IPS DF 19.7 (cell line): ENCODE measurements at regions not wholly inside any gene's neighbourhood (a gene's known extent, or its start where the extent isn't known, plus 50 kb on each side); places are given as distances from the start of the nearest gene placed in this dataset.
"Not testable (repeated sequence)": the region's sequence is repeated elsewhere in the genome, so short reads cannot be mapped to it uniquely, and the experiment has no call there.

Experiments used
- DNase-seq: peaks from one replicate; pipeline ENCODE4 v3.0.0-alpha.2; 2013; ENCODE audit warnings: low read depth, low spot score

DNA sequence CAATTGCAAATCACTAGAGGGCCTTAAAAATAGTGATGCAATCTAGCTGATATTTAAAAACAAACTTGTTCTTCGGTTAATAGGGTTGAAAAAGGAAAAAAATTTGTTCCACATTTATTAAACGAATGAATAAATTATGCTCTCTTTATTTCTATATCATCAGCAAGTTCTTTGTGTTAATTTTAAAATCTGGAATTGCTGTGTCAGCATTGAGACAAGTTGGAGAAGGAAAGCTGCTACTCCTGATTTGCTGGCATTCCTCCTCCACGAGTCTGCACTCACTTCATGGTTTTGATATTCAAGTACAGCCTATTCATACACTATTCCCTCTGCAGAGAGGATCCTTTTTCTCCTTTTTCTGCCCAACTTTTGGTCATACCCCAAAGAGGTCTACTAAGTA, 117.6 kb downstream of the MRPL39 start:
- no peak for DNase-seq

DNA sequence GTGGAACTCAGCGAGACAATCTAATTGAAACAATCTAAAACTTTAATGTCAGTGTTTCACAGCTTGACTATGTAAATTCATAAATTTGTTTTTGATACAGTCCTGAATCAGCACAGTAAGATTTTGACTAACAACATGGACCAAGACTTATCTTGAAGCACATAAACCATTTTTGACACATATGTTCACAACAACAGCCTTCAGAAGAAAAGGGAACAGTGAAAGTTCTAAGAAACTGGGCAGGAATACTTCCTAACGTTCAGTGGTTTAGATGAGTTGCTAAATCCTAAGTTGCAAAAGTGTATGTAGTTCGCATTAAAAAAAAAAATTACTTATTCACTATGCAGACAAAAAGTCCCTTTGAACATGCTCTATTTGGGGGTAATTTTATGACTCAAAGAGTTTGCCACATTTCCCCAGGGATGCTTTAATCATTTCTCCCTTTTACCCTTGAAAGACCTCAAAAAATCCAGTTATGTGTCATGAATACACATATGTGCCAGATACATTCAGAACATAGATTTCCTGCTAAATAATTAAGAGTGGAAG, 120.2 kb downstream of the MRPL39 start:
- DNase-seq = no peak

DNA sequence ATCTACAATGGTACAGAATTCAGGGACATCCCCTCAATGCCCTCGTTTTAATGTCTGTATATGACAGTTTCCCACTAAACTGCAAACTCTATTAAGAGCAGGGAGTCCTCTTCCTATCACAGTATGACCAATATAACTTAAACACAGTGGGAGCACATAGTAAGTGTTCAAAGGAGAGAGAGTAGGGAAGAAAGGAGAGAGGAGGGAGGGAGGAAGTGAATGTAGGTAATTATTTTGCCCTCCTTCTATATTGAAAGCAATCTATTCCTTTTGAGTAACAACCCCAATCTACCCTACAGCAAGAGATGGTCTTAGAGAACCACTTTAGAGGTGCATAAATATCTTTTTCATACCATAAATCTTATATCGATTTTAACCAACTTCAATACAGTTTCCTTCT, 121.4 kb downstream of the MRPL39 start:
- no peak for DNase-seq

DNA sequence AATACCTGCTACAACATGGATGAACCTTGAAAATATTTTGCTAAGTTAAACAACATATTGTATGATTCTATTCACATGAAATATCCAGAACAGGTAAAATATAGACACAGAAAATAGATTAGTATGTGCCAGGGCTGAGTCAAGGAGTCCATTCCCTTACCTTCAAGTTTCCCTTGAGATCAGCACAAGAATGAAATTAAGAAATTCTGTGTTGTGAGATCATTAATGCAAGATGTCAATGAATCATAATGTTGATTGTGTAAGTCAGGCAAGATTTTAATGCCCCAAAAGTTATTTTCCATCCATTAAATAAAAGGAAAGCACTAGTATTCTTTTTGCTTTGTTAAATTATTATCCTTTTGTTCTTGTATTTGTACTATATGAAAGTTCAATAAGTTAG, 139.4 kb downstream of the MRPL39 start:
- no peak for DNase-seq

DNA sequence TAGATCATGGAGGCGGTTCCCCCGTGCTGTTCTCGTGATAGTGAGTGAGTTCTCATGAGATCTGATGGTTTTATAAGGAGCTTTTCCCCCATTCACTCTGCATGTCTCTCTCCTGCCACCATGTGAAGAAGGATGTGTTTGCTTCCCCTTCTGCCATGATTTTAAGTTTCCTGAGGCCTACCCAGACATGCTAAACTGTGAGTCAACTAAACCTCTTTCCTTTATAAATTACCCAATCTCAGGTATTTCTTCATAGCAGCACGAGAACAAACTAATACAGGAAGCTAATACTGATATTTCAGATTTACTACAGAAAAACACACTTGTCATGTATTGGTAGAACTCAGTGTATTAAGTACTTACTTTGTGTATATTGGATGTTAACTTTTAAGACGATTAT, 140.2 kb downstream of the MRPL39 start:
- DNase-seq = not testable (repeated sequence)

DNA sequence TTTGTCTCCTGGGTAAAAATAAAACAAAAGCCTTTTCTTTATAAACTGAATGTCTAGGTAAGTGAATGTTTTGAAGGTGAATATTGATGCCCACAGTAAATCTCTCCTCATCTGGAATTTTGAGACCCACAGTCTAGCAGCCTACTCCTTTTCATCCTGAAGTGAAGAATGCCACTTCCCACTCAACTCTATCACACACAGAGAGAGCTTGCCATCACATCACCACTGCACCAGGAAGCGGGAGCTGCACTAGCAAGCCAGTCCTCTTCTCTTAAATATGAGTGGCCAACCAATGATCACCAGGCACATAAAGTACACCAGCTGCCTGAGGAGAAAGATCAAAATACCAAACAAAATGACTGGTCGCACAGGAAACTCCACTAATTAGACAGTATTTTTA, 140.8 kb downstream of the MRPL39 start:
- no peak for DNase-seq

DNA sequence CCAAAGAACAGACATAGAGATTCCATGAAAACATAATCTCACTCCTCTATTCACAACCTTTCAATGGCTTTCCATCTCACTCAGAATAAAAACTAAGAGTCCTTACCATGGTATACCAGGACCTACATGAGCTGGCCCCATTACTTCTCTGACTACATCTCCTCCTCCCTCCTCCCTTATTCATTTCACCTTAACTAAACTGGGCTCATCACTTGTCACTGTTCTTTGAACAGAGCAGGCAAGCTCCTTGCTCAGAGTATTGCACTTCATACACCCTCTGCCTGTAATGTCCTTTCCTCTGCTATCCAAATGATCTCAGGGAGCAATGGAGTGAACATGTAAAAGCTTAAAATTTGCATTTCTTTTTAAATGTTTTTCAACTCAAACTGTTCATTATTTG, 142.0 kb downstream of the MRPL39 start:
- no peak for DNase-seq

DNA sequence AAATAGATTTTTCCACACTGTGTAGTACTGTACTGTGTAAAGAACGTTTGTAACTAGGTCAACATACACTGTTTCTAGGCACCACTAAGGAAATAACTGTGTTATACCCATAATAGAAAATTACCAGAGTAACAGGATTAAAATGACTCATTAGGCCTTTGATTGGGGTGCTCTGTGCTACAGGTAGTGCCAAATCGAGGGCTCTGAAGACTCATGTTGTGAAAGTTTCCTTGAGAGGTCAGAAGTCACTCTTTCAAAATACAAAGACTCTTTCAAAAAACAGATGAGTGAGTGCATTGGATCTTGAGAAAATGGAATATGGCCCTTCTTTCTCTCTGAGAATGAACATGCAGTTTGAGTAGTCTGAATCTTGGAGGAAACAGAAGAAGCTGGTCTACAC, 143.0 kb downstream of the MRPL39 start:
- DNase-seq = no peak

DNA sequence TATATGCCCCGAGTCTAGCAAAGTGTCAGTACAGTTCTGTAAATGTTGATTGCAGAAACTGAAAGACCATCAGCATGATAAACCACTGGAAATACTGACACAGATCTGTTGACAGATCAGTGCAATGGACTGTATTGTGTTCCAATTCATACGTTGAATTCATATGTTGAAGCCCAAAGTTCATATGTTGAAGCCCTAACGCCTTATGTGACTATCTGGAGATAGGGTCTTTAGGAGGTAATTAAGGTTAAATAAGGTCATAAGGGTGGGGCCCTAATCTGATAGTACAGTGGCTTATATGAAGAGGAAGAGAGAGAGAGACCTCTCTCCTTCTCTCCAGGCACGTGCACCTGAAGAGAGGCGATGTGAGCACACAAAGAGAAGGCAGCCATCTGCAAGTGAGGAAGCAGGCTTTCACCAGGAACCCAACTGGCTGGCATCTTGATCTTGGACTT, 144.7 kb downstream of the MRPL39 start:
- no peak for DNase-seq

DNA sequence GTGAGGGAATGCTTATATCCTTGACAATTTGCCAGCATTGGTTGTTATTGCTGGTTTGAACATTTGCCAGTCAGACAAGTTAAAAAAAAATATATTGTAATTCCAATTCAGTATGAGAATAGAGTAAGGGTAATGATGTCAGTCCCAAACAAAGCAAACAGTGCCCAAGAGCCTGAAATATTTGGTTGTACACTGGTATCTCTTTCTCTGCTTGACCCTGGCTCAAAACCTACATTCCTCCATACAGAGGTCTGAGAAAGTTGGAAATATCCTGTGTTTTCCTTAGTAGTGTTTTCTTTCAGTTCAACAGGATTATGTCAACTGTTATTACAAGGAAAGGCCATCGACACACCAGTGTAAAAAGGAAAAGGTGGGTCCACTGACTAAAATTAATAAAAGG, 145.6 kb downstream of the MRPL39 start:
- DNase-seq = no peak

DNA sequence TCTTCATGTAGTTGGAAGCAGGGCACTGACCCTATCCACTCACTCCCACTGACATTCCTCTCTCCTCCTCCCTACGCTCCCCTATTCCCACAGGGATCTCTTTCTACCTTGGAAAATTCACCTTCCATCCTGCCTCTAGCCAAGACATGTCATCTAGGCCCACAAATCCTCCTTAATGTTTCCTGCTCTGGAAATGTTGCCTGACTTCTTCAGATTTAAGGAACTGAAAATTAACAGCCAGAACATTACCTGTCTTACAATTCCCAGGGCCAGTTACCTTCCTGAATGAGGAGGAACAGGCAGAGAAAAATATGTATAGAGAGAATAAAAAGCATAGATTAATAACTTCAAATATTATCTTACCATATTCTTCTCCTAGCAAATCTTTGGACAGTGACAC, 147.3 kb downstream of the MRPL39 start:
- no peak for DNase-seq

DNA sequence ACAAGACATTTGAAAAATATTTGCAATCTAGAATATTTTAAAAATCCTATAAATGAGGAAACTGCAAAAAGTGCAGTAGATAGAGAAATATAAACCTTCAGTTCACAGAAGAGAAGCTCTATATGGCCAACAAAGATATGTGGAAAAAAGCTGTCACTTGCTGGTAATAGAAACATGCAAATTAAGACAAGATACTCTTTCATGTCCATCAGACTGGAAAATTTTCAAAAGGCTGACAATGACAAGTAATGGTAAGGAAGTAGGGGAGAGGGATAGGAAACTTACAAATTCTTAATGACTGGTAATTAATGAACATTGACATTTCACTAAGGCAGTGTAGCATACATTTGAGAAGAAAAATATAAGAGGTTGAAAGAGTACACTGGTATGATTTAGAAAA, 147.9 kb downstream of the MRPL39 start:
- DNase-seq = no peak

DNA sequence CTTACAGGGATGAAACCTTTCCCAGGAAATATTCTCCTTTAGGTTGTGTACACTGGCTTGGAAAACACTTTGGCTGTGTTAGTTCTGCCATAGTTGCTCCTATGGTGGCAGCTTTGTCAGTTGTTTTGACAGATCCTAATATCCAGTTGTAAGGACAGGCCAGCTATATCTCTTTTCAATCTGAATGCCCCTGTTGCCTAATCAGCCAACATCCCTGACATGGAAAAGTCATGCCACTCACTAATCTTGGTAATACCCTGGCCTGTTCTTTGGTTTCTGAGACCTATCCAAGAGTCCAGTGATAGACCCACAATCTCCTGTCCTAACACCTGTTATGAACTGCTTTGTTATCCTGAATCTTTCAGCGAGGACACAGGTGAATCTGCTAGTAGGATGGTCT, 148.8 kb downstream of the MRPL39 start:
- no peak for DNase-seq

DNA sequence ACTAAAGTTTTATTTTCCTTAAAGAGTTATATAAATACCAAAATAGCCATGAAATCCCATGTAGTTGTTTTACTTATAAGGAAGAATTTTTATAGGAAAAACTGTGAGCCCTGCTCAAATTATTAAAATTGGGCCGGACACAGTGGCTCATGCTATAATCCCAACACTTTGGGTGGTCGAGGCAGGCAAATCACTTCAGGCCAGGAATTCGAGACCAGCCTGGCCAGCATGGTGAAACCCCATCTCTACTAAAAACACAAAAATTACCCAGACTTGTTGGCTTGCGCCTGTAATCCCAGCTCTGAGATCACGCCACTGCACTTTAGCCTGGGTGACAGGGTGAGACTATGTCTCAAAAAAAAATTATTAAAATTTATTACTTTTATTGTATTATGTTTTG, 149.3 kb downstream of the MRPL39 start:
- no peak for DNase-seq

DNA sequence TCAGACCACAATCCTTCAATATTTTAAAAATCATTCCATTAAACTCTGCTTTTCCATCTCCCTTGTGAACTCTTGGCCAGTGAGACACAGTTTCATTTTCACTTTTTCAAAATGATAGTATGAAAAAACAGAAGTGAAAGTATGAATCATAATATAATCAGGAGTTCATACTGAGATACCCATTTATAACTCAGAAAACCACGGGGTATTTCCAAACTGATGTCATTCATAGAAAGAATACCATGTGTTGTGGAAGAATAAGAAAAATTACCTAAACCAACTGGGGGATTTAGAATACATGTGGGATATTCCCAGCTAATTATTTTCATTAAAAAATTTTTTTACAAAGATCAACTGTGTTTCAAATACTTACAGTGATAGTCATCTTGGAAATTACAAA, 149.9 kb downstream of the MRPL39 start:
- DNase-seq = no peak

DNA sequence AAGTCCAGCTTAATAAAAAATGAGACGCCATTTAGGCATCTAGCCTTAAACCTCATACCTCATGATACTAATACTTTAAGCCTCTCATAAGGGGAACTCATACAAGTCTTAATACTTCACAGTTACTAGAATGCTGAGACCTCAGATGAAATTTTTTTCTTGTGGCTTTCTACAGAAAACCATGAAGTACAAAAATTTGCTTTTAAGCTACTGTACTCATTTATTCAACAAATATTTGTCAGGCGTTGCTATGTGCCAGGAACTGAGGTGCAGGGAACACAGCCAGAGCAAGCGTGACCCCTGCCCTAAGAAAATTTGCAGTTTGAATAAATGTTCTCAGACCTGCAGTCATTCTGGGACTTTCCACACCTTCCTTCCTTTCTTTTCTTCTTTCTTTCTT, 150.6 kb downstream of the MRPL39 start:
- DNase-seq = no peak

DNA sequence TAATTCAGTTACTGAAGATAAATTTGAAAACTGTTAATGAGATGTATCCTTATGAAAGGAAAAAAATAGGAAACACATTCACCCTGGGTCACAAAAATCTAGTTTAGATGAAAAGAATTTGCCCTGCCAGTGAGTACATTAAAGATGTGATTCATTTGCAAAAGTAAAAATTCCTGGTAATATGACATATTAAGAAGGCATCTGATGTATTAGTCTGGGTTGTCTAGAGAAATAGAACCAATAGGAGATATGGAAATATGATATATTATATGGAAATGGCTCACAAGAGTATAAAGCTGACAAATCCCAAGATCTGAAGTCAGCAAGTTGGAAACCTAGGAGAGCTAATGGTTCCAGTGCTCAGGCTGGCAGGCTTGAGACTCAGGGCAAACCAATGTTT, 153.8 kb downstream of the MRPL39 start:
- no peak for DNase-seq

DNA sequence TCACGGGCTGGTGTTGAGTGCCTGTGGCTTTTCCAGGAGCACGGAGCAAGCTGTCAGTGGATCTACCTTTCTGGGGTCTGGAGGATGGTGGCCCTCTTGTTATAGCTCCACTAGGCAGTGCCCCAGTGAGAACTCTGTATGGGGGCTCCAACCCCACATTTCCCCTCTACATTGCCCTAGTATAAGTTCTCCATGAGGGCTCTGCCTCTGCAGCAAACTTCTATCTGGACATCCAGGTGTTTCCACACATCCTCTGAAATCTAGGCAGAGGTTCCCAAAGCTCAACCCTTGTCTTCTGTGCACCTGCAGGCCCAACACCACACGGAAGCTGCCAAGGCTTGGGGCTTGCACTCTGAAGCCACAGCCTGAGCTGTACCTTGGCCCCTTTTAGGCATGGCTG, 157.3 kb downstream of the MRPL39 start:
- no peak for DNase-seq

DNA sequence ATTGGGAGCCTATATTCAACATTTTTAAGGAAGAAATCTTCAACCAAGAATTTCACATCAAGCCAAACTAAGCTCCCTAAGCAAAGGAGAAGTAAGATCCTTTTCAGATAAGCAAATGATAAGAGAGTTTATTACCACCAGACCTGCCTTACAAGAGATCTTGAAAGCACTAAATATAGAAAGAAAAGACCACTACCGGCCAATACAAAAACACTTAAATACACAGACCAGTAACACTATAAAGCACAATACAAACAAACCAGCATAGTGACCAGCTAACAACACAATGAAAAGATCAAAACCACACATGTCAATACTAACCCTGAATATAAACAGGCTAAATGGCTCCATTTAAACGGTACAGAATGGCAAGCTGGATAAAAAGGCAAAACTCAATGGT, 165.4 kb downstream of the MRPL39 start:
- no peak for DNase-seq

DNA sequence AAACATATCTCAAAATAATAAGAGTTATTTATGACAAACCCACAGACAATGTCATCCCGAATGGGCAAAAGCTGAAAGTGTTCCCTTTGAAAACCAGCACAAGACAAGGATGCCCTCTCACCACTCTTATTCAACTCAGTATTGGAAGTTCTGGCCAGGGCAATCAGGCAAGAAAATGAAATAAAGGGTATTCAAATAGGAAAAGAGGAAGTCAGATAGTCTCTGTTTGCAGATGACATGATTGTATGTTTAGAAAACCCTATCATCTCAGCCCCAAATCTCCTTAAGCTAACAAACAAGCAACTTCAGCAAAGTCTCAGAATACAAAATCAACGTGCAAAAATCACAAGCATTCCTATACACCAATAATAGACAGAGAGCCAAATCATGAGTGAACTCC, 169.8 kb downstream of the MRPL39 start:
- not testable (repeated sequence) for DNase-seq

DNA sequence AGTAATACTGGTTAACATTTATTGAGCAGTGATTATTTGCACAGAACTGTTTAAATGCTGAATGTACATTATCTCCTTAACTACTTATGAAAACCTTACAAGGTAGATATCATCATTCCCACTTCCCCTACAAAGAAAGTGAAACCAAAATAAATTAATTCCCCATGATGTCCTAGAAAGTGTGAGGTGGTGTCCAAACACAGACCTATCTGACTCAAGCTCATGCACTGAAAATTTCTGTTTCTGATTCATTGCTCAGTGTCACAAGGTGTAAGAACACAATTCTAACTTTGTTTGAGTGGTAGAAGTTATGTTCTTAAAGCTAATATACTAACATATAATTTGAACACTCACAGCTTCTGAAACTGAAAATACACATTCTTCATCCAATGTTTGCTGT, 178.7 kb downstream of the MRPL39 start:
- no peak for DNase-seq

DNA sequence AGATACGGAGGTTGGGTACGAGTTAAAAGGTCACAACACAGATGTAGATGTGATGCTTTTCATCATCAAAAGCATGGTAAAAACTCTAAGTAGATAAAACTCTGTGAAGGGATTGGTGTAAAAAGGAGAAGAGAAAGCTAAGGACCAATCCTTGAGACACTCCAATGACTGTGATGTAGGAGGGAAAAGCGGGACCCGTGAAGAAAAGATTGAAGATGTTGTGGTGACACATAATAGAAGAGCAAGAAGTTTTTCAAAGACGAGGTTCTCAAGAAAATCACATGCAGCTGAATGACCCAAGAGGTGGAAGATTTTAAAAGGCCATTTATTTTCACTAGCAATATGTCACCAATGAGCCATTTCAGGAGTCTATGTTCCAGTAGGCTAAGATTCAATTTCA, 179.5 kb downstream of the MRPL39 start:
- no peak for DNase-seq

DNA sequence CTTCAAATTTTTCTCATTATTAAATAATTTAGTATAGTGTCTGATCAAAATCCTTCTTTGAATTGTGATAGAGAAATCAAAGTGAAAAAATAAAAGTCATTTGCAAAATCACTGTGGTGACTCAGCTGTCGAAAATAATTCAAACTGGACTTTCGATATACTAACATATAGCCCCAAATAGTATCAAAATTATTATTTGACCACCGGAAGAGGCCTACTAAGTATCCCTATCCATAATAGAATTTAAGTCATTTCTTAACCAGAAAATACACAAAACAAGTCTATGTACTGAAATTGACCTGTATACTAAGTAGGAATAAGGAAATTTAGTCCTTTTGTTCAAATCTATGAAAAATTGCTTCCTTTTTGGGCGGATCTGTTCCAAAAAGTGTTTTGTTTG, 180.7 kb downstream of the MRPL39 start:
- no peak for DNase-seq

DNA sequence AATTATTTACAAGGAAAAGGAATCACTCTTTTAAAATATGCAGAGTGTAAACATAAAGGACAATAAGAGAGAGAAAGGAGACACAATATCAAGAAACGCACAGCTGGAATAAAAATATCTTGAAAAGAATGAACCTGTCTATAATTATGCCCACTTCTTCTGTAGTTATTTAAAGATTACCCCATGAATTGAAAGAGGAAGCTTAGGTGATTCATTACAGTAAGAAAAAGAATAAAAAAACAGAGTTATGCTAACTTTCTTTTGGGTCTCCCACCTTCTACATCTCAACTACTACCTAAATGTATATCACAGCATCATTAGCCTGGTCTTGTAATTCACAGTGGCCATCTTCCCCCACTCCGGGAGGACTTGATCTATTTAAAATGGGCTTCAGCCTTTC, 182.1 kb downstream of the MRPL39 start:
- no peak for DNase-seq

DNA sequence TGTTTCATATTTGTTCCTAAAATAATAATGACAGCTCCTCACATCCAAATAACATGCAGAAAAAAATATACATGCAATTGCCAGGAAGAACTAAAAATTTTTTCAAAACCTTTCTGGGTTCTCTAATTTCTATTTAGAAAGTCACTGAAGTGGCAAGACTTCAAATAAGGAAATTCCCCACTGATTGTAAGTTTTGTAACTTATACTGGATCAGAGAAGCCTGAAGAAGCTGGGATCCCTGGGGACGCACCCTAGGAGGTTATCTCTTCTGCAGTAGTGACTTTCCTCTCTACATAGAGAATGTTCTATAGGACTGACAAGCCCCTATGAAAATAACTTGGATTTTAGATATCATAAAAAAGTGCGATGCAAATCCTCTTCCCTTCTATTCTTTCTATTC, 182.6 kb downstream of the MRPL39 start:
- no peak for DNase-seq
